ENCODE measurements at regions not wholly inside any gene's neighbourhood (a gene's known extent, or its start where the extent isn't known, plus 50 kb on each side); places are given as distances from the start of the nearest gene placed in this dataset.

- no peak for DNase-seq (ENCODE audit: extremely low read depth, low read depth)
- no peak for TF ChIP-seq CTCF (IDR thresholded peaks at IDR 0.05; ENCODE audit: low read depth, low read length)
Measured at GRCh38 chr2:20538308-20539132, 91.6 kb downstream of the RHOB start.

GRCh38 chr2:20539133-20539719, 92.4 kb downstream of the RHOB start:
- no peak for DNase-seq (ENCODE audit: extremely low read depth, low read depth)
- TF ChIP-seq CTCF (IDR thresholded peaks at IDR 0.05; ENCODE audit: low read depth, low read length), result no peak

- no peak for DNase-seq (ENCODE audit: extremely low read depth, low read depth)
- no peak for TF ChIP-seq CTCF (IDR thresholded peaks at IDR 0.05; ENCODE audit: low read depth, low read length)
Measured at GRCh38 chr2:20539776-20540586, 93.1 kb downstream of the RHOB start.

GRCh38 chr2:20540587-20541293, 93.9 kb downstream of the RHOB start:
- no peak for TF ChIP-seq CTCF (IDR thresholded peaks at IDR 0.05; ENCODE audit: low read depth, low read length)
- no peak for DNase-seq (ENCODE audit: extremely low read depth, low read depth)

- TF ChIP-seq CTCF (IDR thresholded peaks at IDR 0.05; ENCODE audit: low read depth, low read length), result no peak
- DNase-seq (ENCODE audit: extremely low read depth, low read depth), result no peak
Measured at GRCh38 chr2:20541294-20541640, 94.4 kb downstream of the RHOB start.

GRCh38 chr2:20541651-20542050, 94.8 kb downstream of the RHOB start:
- TF ChIP-seq CTCF (IDR thresholded peaks at IDR 0.05; ENCODE audit: low read depth, low read length), result no peak
- DNase-seq (ENCODE audit: extremely low read depth, low read depth), result no peak

Measured in AG09319 (cell line).